ENCODE measurements at regions not wholly inside any gene's neighbourhood (a gene's known extent, or its start where the extent isn't known, plus 50 kb on each side); places are given as distances from the start of the nearest gene placed in this dataset.

DNA sequence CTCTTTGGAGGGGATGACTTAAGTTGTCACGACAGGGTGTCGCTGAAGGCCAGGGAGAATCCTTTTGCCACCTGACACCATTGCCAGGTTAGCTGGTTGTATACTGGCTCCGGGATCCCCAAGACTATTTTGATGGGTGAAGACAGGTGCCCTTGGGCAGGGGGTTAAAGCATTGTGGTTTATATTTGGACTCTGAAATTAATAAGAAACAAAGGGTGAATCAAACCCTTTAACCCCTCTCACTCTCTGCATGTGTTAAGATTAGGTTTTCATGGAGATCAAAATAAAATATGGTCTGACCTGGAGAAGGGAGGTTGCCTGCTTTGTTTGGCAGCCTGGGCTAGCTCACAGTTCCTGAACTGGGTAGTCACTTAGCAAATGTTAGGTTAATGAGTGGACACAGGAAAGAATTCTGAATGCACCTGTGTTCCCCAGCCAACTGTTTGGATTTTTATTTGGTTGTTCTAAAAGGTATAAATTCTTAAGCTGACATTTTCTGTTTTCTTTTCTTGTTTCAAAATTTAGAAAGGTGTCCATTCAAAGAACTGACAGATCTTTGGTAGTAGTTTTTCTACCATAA lies 301.7 kb downstream of the KCNS3 start:
- DNase-seq: no peak

DNA sequence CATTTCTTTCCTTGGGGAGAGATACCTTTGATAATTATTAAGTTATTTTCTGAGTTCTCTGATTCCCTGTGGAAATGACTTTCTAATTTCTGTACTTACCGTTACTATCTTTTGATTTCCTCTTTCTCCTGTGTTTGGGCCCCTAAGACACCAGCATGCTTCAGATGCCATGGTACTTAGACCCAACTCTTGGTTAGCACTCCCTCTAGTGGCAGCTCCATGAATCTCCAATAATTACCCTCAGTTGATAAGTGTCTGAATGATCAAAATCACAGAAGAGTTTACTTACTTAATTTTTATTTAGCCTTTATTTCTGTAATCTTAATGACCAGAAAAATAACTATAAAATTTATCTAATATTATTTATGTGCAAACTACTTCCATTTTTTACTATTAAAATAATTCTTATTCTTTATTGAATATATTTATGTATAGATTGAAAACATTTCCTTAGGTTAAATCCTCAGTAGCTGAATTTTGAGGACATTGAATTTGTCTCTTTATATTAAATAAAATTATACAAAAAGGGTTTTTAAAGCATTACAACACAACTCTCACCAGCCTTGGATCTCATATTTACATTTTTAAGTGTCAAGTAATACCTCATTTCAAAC lies 300.4 kb downstream of the KCNS3 start:
- no peak for DNase-seq

GRCh38 chr2:18176679-18177215 lies 298.3 kb downstream of the KCNS3 start:
- DNase-seq: no peak

DNA sequence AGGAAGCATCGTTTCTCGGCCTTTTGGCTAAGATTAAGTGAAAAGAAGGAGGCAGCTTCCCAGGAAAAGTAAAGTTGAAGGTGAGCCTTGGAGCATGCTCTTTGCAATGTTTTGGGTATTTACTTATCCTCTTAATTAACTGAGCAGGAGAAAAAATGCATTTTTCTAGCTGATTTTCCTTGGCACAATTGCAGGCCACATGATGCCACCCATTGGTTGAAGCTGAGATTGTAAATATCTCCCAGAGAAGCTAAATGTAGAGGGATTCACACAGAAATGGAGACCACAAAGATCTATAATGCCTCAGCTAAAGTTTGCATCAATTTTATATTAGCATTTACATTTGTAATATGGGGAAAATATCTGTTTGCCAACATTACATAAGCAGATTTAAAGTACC lies 294.1 kb downstream of the KCNS3 start:
- DNase-seq: no peak

GRCh38 chr2:18171191-18172139 lies 293.0 kb downstream of the KCNS3 start:
- DNase-seq: no peak

- no peak for DNase-seq
Measured at GRCh38 chr2:18170642-18171041, 292.2 kb downstream of the KCNS3 start.

DNA sequence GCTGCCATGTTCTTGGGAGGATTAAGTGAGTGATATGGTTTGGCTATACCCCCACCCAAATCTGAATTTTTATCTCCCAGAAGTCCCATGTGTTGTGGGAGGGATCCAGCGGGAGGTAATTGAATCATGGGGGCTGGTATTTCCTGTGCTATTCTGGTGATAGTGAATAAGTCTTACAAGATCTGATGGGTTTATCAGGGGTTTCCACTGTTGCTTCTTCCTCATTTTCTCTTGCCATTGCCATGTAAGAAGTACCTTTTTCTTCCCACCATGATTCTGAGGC lies 291.4 kb downstream of the KCNS3 start:
- DNase-seq: no peak

DNA sequence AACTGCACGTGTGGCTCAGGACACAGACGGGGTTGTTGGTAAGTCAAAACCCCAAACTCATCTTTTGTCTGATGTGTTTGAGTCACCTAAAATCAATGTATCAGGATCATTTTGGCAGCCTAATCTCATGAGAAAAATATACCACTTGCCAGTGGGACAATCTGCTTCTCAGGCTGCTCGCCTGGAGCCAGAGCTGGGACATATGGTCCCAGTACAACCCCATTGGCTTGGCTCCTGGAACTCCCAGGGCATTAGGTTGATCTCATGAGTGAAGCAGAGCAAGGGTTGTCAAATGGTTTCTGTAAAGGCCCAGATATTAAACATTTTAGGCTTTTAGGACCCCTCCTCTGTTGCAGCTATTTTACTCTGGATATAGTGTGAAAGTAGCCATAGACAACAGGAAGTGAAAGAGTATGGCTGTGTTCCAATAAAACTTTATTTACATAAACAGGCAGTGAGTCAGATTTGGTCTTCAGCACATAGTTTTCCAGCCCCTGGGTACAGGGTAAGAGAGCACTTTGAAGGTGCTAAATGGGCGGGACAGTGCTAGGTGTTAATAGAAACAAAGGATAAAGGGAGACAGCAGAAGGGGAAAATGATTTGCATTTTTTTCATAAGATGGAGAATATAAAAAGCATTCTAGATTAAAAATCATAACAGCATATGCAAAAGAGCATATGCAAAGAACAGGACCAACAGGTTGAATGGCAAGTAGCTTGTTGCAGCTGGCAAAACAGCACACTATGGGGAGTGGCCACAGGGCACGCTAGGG lies 290.8 kb downstream of the KCNS3 start:
- DNase-seq: no peak

GRCh38 chr2:18167871-18168270 lies 289.4 kb downstream of the KCNS3 start:
- no peak for DNase-seq

GRCh38 chr2:18161681-18162080 lies 283.2 kb downstream of the KCNS3 start:
- no peak for DNase-seq

GRCh38 chr2:18159896-18160295 lies 281.4 kb downstream of the KCNS3 start:
- no peak for DNase-seq

DNA sequence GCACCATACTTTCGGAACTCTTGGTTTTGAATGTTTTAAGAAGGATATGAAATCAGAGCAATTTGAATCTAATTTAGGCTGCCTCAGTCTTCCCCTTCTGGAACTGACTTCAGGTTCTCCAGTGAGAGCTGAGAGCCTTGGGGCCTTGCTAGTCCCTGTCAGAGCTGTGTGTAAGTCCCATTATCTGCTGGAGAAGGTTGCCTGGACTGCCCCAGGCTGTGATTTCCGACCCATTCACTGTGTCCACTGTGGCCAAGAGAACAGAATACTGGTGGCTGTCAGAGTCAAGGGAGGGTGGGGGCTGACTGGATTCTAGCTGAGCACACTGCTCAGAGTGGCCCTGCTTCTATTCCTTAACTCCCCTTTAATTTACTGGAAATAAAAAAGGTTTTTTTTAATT lies 278.0 kb downstream of the KCNS3 start:
- no peak for DNase-seq

GRCh38 chr2:18156002-18156401 lies 277.5 kb downstream of the KCNS3 start:
- no peak for DNase-seq

- DNase-seq: no peak
Measured at GRCh38 chr2:18154812-18155211, 276.3 kb downstream of the KCNS3 start.

- DNase-seq: no peak
Measured at GRCh38 chr2:18154259-18154658, 275.8 kb downstream of the KCNS3 start.

GRCh38 chr2:18153741-18154140 lies 275.3 kb downstream of the KCNS3 start:
- no peak for DNase-seq

DNA sequence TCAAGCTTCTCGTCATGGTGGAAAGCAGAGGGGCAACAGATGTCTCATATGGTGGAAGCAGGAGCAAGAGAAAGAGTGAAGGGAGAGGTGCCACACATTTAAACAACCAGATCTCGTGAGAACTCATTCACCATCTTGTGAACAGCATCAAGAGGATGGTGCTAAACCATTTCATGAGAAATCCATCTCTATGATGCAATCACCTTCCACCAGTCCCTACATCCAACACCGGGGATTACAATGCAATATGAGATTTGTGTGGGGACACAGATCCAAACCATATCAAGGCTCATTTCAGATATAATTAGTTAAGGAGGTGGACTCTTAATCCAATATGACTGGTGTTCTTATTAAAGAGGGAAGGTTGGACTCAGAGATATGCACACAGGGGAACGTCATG lies 272.8 kb downstream of the KCNS3 start:
- no peak for DNase-seq

GRCh38 chr2:18149660-18150246 lies 271.3 kb downstream of the KCNS3 start:
- DNase-seq: peak; percentile 24

- no peak for DNase-seq
Measured at GRCh38 chr2:18136881-18137475, 258.5 kb downstream of the KCNS3 start.

GRCh38 chr2:18133310-18133709 lies 254.8 kb downstream of the KCNS3 start:
- DNase-seq: no peak

- DNase-seq: no peak
Measured at GRCh38 chr2:18132697-18133096, 254.2 kb downstream of the KCNS3 start.

GRCh38 chr2:18131761-18132160 lies 253.3 kb downstream of the KCNS3 start:
- no peak for DNase-seq
